HG03565 (cell line): ENCODE measurements at regions not wholly inside any gene's neighbourhood (a gene's known extent, or its start where the extent isn't known, plus 50 kb on each side); places are given as distances from the start of the nearest gene placed in this dataset.

Source experiments
- ATAC-seq: cut with Tn5 transposase; IDR thresholded peaks from one replicate; pipeline ENCODE4 v1.9.1; 2021; ENCODE audit warnings: mild to moderate bottlenecking, moderate library complexity; ENCODE audit not compliant: unreplicated experiment

DNA sequence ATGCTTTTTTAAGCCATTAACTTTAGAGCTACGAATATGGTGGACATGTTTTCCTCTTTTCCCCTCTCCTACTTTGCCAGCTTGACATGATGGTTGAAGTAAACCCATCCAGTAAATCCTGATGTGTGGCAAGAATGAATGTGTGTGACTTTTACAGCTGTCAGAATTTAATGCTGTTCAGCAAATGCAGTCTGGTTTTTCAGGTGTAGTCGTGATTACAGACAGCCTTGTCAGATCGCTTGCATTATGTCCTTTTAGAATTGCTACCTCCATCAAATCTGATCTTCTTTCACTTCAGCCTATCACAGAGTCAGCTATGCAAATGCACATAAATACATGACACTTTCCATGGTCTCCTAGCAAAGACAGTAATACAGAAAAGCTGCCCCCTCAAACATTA lies 278.5 kb downstream of the FBXO15 start:
- ATAC-seq: no peak

DNA sequence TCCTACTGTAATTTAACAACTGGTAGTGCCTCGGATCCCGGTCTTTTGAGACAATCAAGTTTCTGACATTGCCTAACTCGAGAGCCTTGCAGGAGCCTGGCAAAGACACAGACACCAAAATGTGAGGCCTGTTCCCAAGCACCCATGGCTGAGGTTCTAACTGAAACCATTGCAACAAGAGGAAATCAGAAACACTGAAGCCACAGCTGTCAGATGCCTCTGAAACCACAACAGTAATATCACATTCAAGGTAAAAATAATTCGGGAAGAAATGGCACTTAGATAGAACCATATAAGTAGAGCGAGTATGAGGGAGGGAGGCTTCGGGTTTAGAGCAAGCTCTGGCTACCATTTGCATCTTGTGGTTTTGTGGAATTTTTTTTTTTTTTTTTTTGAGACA lies 285.9 kb downstream of the FBXO15 start:
- no peak for ATAC-seq

DNA sequence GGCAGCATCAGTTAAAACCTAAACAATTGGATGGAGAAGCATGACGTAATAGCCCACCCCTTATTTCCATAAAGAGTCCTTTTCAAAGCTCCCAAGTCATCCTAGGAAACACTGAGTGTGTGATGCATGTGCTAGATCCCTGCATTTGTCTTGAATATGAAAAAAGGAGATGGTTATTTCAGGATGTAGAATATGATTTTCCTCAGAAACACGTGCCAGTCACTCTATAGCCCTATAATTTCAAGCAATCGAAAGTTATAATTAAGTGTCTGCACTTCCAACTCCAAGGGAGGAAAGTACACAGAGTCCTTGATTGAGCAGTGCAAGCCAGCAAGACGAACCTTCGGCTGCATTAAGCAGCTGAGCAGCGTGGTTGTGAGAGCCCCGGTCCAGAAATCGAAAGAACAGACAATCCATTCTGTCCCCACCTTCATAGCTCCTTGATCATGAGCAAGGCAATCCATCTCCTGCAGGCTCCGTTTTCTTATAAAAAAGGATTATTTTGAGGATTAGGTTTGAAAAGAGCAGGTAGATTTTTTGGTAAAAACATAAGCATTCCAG lies 287.7 kb downstream of the FBXO15 start:
- ATAC-seq: no peak

DNA sequence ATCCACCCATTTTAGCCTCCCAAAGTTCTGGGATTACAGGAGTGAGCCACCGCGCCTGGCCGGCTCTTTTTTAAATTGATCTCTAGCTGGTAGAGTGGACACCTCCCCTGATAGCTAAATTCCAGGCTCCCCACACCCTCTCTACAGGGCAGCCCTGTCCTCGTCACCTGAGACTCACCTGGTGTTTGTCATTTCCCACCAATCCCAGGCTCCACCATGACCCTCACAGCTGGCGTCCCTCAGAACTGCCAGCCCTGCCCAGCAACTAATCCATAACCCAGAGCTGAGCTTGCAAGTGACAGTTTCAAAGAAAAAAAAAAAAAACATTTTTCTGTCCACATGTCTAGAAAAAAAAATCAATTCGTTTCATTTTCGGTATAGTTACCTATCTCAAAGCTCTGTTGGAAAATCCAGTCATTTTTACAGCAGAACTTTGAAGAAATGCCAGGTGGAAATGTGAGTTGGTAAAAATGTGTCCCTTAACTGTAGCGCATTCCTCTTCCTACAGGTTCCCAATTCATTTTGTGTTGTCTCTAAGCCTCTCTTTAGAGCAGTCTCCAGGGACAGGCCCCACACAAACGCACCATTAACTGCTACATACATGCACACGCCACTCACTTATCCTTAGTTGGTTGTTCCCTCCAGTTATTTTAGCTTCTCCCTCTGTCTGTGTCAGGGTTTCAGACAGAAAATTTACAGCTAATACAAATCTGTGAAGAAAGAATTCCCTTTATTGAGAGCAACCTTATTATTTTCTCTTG lies 294.7 kb downstream of the FBXO15 start:
- no peak for ATAC-seq

DNA sequence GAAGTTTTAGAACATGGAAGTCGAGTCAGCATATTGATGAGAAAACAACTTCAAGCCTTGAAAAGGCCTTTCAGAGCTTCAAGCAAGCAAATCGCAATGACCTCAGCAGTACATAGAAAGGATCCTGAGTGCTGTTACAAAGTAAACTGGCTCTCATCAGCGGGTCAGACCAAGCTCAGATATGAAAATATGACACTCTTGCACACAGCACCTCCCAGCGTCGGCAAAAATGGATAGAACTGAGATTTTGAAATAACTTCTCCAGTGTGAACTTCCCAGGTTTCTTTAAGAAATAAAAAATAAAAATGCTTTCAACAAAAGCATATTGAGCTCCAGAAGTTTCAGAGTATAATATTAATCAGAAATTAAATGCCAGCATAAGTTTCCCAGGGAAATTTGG lies 296.9 kb downstream of the FBXO15 start:
- no peak for ATAC-seq

DNA sequence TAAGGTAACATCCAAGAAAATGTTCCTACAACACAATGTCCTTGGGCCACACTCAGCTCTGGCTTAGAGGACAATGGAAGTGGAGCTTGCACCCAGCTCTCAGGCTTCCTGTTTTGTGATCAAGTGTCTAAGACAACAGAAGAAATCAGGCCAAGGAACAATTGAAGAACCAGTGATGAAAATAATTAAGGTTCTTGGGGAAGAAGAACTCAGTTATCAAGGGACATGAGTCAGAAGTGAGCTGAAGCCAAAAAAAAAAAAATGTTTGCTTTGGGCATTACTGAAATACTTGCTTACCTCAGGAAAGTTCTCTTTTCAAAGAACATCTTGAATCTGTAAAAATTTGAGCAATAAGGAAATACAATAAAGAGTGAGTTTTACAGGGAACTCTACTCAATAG lies 299.0 kb downstream of the FBXO15 start:
- no peak for ATAC-seq

DNA sequence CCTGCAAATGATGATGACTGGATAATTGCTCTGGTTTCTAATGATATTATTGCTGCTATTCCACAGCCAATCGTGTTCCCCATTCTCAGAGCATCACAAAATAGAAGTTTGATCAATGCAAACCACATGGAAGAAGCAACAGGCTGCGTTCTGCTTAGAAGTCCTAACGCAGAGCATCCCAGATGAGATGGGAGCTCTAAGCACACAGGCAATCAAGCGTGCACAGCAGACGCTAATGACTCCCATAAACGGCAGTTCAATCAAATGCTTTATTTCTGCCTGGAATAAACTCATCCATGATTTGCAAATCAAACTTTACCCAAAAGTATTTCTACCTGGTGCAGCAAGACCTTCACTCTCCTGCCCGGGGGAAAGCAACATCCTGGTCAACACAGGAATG lies 304.2 kb downstream of the FBXO15 start:
- ATAC-seq: no peak

DNA sequence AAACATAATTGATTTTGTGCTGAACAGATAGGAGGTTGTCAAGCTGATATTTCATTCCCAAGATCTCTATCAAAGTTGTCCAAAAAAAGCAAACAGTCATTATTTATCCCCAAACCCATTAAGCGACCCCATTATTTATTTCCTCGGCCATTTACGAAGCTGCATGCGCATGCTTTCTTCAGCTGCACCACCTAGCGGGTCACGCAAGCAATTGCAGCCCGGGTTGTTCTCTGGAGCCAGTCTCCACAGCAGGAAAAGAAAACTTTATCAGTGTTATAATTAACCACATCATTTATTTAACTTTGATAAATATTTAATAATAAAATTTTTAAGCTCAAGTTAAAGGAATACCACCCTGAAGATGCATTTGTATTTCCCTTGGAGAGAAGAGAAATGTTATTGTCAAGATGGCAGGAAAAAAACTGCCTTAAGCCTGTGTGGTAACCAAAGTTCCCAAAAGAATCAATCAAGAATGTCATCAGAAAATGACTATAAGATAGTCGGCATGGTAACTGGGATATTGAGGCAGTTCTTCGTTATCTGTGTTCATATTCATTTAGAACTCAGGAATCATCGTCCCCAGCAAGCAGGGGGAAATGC lies 304.7 kb downstream of the FBXO15 start:
- peak; percentile 88 for ATAC-seq

DNA sequence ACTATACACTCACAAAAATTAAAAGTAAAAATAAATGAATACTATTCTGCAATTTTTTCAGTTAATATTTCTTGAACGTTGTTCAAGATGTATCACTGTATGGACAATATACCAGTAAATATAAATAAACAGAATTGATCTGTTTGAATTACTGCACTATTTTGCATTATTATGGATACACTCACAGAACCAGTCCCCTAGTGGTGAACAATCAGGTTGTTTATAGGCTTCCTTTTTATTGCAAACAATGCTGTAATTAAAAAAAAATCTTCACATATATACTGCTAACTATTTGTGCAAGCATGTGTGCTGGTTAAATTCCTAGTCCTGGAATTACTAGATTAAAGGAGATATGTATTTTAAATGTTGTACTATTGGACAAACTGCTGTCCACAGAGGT lies 306.0 kb downstream of the FBXO15 start:
- ATAC-seq: no peak

DNA sequence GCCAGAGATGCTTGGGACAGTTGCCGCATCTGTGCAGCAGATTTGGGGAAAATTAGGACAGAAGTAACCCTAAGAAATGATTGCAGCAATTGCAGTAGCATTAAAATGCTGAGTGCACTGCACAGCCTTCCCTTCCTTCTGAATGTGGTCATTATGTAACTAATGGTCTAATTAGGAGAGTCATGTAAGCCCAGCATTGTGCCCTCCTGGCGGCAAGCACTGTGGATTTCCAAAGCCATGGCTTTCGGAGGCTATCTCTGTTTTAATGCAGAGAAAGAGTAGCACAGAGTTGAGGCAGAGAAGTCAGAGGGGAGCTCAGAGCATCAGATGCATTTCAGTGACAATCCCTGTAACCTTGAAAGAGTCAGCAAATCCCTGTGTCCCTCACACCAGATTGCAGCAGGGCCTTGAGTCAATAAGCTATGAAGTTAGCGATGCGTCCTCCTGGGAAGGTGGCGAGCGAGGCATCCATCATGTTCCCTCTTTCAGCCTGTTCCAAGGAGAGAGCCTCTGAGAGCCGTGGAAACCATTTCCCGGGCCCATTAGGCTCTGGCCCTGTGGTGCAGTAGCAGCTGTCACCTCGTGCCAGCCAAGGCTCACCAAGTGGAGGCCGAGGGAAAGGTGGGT lies 307.2 kb downstream of the FBXO15 start:
- ATAC-seq: no peak

DNA sequence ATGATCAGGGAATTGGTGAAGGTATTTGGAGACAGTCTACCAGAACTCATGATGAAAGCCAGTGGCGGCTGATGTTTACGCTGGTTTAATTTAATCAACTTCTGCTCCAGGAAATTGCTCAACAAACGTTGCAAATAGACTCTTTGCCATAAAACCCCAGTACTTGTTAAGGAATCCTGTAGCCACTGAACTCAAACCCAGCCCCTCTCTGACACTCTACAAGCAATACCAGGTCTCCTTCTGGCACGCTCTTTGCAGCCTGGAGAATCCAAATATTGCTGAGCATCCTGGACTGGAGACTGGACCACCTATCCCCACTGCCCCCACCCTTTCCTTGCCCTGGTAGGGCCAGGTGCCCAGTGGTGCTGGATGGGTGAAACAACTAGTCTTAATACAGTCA lies 308.2 kb downstream of the FBXO15 start:
- ATAC-seq: no peak

DNA sequence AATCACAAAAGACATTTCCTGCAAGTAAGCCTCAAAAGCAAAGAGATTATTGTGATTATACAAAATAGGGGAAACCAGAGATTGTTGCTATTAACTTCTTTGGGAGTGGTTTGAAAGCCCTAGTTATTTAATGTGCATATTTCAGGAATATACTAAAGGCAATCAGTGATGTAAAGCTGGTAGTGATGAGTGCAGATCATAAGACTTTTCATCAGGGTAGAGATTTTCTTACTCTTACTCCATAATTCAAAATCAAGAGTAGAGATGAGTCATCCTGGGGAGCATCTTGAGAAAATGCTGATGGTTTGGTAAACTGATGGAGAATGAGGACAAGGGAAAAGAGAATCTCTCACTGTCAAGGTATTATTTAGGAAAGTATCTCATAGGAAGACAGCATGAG lies 309.5 kb downstream of the FBXO15 start:
- no peak for ATAC-seq

DNA sequence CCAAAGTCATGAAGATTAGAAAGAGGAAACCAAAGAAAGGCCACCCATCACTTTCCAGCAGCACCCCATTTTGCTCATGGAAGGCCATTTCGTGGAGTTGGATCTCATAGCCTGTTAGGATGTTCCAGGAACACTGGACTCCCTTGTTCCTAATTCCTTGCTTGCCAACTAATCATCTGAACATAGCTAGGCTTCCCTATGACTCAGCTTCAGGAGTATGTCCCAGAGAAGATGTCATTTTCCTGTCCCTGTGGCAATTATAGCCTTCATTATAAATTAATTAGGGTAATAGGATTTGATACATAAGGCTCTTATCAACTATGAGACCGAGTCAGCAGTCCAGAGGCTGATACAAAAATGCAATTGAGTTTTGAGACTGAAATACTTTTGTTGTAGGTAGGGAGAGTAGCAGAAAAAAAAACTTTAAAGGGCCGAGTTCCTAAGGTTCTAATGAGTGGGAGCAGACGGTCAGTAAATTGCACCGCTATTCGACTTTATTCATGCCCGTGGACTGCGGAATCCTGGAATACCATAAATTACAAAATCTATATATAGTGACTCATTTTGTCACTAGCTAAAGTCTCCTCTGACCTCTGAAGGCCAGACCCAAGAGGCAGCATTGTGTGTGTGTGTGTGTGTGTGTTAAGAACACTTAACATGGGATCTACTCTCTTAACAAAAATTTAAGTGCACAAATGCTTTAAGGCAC lies 311.8 kb downstream of the FBXO15 start:
- no peak for ATAC-seq

DNA sequence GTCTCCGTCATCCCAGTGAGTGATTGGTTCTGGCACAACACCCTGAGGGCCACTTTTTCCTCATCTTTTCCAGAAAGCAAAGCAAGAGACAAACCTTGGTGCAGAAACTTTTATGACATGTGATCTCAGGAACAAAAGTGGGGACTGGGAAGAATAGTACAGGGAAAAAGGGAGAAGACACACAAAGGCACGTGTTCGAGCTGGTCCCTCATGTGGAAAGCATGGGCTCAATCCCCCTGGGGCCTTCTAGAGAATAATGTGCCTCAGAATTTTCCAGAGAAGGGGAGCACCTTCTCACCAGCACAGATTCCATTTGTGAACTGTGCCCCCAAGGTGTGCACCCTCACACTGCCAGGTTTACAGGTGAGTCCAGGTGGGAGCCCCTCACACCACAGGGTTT lies 312.6 kb downstream of the FBXO15 start:
- no peak for ATAC-seq

DNA sequence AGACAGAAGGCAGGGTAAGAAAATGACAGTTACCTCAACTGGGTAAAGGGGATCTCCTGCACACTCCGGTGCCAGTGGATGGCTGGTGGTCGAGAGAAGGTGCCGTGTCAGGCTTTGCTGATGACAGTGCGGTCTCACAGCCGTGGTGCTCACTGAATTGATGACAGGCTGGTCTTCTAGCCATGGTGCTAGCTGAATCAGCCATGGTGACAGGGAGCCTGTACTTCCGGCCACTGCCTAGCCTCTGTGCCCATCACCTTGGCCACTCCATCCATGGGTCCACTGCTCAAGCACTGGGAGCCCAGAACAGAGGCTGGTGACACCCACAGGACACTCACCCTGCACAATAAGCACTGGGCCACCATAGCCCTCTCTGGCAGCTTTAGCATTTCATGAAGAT lies 315.9 kb downstream of the FBXO15 start:
- no peak for ATAC-seq

DNA sequence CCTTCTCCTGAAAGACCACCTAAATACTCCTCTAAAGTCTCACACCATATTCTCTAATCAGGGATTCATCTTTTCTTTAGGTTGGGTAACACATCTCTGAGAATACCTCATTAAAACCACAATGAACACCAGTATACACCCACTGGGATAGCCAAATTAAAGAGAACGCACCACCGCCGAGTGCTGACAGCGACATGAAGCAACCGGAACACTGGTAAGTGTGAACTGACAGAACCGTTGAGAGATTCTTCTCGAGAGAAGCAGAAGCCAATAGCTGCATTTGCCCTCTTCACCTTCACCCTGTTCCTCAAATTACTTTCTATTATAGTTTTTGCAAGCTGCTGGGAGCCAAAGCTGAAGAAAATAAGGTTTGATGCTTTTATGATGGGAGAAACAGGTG lies 318.5 kb downstream of the FBXO15 start:
- ATAC-seq: no peak

DNA sequence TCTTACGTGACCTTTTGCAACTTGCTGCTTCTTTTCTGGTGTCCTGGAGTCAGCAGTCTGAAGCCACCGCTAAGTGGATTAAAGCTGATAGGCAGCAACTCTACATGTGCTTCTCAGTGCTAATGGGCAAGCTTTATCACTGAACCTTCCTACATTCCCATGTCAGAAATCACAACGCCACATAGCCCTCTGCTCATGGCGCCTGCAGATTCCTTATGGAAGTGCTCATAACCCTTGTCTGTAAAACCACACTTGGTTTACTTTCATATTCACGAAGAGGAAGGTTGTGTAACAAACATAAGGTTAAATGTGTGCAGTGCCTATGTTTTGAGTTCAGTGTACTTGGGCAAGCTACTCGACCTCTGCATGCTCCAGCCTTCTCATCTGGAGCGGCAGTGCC lies 319.8 kb downstream of the FBXO15 start:
- no peak for ATAC-seq

DNA sequence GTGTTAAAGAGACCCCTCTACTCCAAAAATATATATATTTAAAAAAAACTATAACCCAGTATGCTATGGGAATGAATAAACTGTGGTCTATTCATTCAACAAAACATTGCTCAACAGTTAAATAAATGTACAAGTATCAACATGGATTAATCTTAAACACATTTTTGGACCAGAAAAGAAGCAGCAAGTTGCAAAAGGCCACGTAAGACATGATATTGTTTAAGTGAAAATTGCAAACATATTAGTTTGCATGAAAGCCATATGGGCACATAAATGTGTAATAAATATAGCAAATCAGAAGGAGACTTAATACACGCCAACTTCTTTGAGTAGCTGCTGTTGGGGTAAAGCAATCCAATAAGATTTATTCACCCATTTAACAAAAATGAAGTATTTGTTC lies 321.5 kb downstream of the FBXO15 start:
- ATAC-seq: no peak

DNA sequence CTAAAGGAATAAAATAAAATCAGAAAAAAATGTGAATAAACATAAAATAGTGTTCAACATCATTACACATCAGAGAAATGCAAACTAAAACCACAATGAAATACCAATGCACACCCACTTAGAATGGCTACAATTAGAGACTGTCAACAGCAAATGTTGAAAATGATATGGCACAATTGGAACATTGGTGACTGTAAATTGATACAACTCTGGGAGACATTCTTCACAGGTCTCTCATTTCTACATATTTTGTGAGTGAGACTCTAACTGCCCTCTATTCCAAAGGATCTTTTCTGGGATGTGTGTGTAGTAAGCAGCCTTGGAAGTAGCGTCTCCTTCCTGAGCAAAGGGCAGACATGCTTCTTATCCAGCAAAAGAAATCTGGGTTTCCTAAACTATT lies 323.0 kb downstream of the FBXO15 start:
- ATAC-seq: no peak

DNA sequence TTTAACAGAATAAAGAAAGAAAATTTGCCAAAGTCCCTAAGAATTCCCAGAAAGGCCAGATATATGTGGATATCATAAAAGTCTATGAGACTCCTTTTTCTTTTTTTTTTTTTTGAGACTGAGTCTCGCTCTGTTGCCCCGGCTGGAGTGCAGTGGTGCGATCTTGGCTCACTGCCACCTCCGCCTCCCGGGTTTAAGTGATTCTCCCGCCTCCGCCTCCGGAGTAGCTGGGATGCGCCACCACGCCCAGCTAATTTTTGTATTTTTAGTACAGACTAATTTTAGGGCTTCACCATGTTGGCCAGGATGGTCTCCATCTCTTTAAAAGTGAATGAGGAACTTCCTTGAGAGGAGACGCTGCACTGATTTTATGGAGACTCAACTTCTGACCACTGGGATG lies 335.2 kb downstream of the FBXO15 start:
- ATAC-seq: no peak

DNA sequence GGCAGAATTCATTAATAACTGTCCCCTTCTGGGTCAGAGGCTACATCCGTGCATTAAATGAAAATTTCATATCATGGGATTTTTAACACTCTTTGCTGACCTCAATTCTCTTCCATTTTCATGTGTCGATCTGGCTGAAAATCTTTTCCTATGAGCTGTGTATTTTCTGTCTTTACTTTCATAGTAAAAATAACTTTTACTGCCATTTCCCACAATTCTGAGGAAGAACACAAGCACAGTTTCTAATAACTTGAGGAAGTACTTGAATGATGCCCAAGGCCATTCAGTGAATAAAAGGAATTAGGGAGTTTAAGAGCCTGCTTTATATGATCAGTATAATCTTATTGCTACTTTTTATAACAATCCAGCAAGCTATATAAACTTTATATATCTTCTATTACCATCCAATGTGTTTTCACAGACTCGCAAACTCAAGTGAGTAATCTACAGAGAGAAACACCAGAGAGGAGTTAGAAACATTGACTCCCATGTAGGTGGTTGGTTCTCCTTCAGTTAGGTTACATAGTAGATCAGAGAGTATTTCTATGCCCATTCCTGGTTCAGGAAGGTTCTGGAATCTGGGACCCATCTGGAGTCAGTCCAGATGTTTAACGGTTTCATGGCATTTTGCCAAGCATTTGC lies 340.0 kb downstream of the FBXO15 start:
- no peak for ATAC-seq
